CD8-positive, alpha-beta memory T cell (primary cell): ENCODE measurements at regions not wholly inside any gene's neighbourhood (a gene's known extent, or its start where the extent isn't known, plus 50 kb on each side); places are given as distances from the start of the nearest gene placed in this dataset.

Source experiments
- CTCF ChIA-PET: fragments of 350-600 bp; sonication (Branson Sonifier 250); formaldehyde crosslinking; loops from one replicate; lab custom pipeline; 2021; ENCODE audit warnings: antibody characterized with exemption; lab: Charles Lee
- POLR2A ChIA-PET: fragments of 350-600 bp; sonication (Branson Sonifier 250); formaldehyde crosslinking; loops from one replicate; lab custom pipeline; 2021; ENCODE audit warnings: antibody characterized with exemption; lab: Charles Lee
- DNase-seq, 5 donors: peaks; one replicate each; pipeline versions ENCODE4 v3.0.0 to v3.0.0-alpha.2; 2020 to 2022; ENCODE audit warnings: mixed read lengths in 1 of 5
- H3K27ac ChIP-seq: one replicate; pipeline ENCODE4 v1.7.0; 2013; ENCODE audit warnings: low read depth, mild to moderate bottlenecking, low read length, moderate library complexity
- H3K27me3 ChIP-seq: 2 replicates; pipeline ENCODE4 v1.7.0; 2013; ENCODE audit warnings: low read length, mild to moderate bottlenecking; ENCODE audit not compliant: insufficient read depth, poor library complexity, severe bottlenecking
- H3K36me3 ChIP-seq: 2 replicates; pipeline ENCODE4 v1.7.0; 2013; ENCODE audit warnings: mild to moderate bottlenecking, low read length, moderate library complexity; ENCODE audit not compliant: insufficient read depth
- H3K4me1 ChIP-seq: 2 replicates; pipeline ENCODE4 v1.7.0; 2013; ENCODE audit warnings: mild to moderate bottlenecking, low read length, moderate library complexity; ENCODE audit not compliant: insufficient read depth
- H3K4me3 ChIP-seq: 2 replicates; pipeline ENCODE4 v1.7.0; 2013; ENCODE audit warnings: mild to moderate bottlenecking, low read length
- H3K9me3 ChIP-seq: 2 replicates; pipeline ENCODE4 v1.7.0; 2013; ENCODE audit warnings: mild to moderate bottlenecking, low read length
- H3K27ac Mint-ChIP-seq, 8 donors: one replicate each; pipeline ENCODE4 v1.8.0; 2020 to 2021; ENCODE audit warnings: mixed read lengths in 8 of 8, mild to moderate bottlenecking in 6 of 8, inconsistent platforms in 3 of 8, moderate library complexity in 3 of 8
- H3K27me3 Mint-ChIP-seq, 2 donors: one replicate each; pipeline ENCODE4 v1.8.0; 2020 to 2021; ENCODE audit warnings: mixed read lengths in 2 of 2, mild to moderate bottlenecking in 1 of 2, moderate library complexity in 1 of 2
- H3K36me3 Mint-ChIP-seq, 3 donors: one replicate each; pipeline ENCODE4 v1.8.0; 2020 to 2021; ENCODE audit warnings: mixed read lengths in 3 of 3, inconsistent platforms in 1 of 3, mild to moderate bottlenecking in 1 of 3
- H3K4me1 Mint-ChIP-seq, 3 donors: one replicate each; pipeline ENCODE4 v1.8.0; 2020 to 2021; ENCODE audit warnings: mixed read lengths in 3 of 3, inconsistent platforms in 1 of 3, mild to moderate bottlenecking in 1 of 3
- H3K4me3 Mint-ChIP-seq, 7 donors: one replicate each; pipeline ENCODE4 v1.8.0; 2020 to 2021; ENCODE audit warnings: mixed read lengths in 7 of 7, mild to moderate bottlenecking in 6 of 7, moderate library complexity in 4 of 7, inconsistent platforms in 2 of 7
- H3K9me3 Mint-ChIP-seq, 5 donors: one replicate each; pipeline ENCODE4 v1.8.0; 2020 to 2022; ENCODE audit warnings: mixed read lengths in 5 of 5, mild to moderate bottlenecking in 3 of 5, moderate library complexity in 2 of 5, inconsistent platforms in 1 of 5

- Mint-ChIP-seq H3K4me3 (no peak overlapping the region), H3K36me3 (peaks cover 0 to 7% (median 0%) of the 10 kb centered on the region in 3 donors)
Observed at GRCh38 chr3:59267021-59267420, 217.2 kb upstream of the CFAP20DC start.

GRCh38 chr3:59266551-59266950 is 216.7 kb upstream of the CFAP20DC start:
- H3K36me3 ChIP-seq: no peaks in the 10 kb centered on the region
- H3K4me1 Mint-ChIP-seq: no peaks in the 10 kb centered on the region
- DNase-seq: no peak
- ChIA-PET CTCF (no interaction called here), POLR2A (no interaction called here)
- H3K9me3 ChIP-seq: no peaks in the 10 kb centered on the region
- no peak overlapping the region for H3K27ac Mint-ChIP-seq
- H3K9me3 Mint-ChIP-seq: peaks cover 0 to 4% (median 4%) of the 10 kb centered on the region in 5 donors
- peaks cover 0 to 7% (median 0%) of the 10 kb centered on the region in 3 donors for H3K36me3 Mint-ChIP-seq
- H3K27me3 ChIP-seq: no peaks in the 10 kb centered on the region
- no peaks in the 10 kb centered on the region for H3K4me1 ChIP-seq
- H3K27me3 Mint-ChIP-seq: no peaks in the 10 kb centered on the region
- no peak overlapping the region for H3K4me3 ChIP-seq
- H3K4me3 Mint-ChIP-seq: no peak overlapping the region
- H3K27ac ChIP-seq: no peak overlapping the region

More at GRCh38 chr3:59267021-59267420, 217.2 kb upstream of the CFAP20DC start:
- Mint-ChIP-seq H3K4me1 (no peaks in the 10 kb centered on the region), H3K9me3 (peaks cover 0 to 4% (median 4%) of the 10 kb centered on the region in 5 donors), H3K27me3 (no peaks in the 10 kb centered on the region), H3K27ac (no peak overlapping the region)
- Histone ChIP-seq H3K27ac (no peak overlapping the region), H3K36me3 (no peaks in the 10 kb centered on the region), H3K4me1 (no peaks in the 10 kb centered on the region), H3K4me3 (no peak overlapping the region), H3K9me3 (no peaks in the 10 kb centered on the region), H3K27me3 (no peaks in the 10 kb centered on the region)
- ChIA-PET CTCF (no interaction called here), POLR2A (no interaction called here)
- DNase-seq: no peak

DNA sequence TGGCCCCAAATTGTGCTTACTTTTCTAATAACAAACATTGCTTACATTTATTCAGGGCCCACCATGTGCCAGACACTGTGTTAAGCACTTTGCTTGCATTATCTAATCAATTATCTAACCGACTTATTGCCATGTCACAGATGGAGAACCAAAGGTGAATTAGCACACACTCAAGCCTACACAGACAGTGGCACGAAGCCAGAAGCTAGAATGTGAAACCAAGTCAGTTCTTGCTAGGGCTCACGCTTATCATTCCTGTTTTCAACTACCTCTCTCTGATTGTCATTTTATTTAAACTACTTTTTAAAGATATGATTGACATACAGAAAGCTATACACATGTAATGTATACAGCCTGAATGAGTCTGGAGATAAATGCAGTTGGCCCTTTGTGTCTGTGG is 215.7 kb upstream of the CFAP20DC start:
- H3K27me3 Mint-ChIP-seq: no peaks in the 10 kb centered on the region
- peaks cover 0 to 7% (median 0%) of the 10 kb centered on the region in 3 donors for H3K36me3 Mint-ChIP-seq
- Histone ChIP-seq H3K27me3 (no peaks in the 10 kb centered on the region), H3K9me3 (no peaks in the 10 kb centered on the region), H3K4me3 (no peak overlapping the region), H3K4me1 (no peaks in the 10 kb centered on the region), H3K27ac (no peak overlapping the region), H3K36me3 (no peaks in the 10 kb centered on the region)
- ChIA-PET CTCF (interaction anchor here (1.0 kb wide), 1 partner anchor 11 kb away, joined by 4 read pairs; no protein-coding TSS in a partner anchor), POLR2A (no interaction called here)
- H3K27ac Mint-ChIP-seq: no peak overlapping the region
- H3K9me3 Mint-ChIP-seq: peaks cover 0 to 4% (median 4%) of the 10 kb centered on the region in 5 donors
- H3K4me3 Mint-ChIP-seq: no peak overlapping the region
- H3K4me1 Mint-ChIP-seq: no peaks in the 10 kb centered on the region
- no peak for DNase-seq

DNA sequence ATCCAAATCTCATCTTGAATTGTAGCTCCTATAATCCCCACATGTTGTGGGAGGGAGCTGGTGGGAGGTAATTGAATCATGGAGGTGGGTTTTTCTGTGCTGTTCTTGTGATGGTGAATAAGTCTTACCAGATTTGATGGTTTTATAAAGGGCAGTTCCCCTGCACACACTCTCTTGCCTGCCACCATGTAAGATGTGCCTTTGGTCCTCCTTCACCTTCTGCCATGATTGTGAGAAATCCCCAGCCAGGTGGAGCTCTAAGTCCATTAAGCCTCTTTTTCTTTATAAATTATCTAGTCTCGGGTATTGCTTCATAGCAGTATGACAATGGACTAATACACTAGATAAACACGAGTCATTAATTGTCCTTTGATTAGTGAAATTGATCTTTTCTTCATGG is 214.5 kb upstream of the CFAP20DC start:
- Mint-ChIP-seq H3K27me3 (no peaks in the 10 kb centered on the region), H3K27ac (no peak overlapping the region), H3K4me3 (no peak overlapping the region), H3K36me3 (peaks cover 0 to 7% (median 0%) of the 10 kb centered on the region in 3 donors), H3K4me1 (no peaks in the 10 kb centered on the region), H3K9me3 (peaks cover 0 to 4% (median 4%) of the 10 kb centered on the region in 5 donors)
- Histone ChIP-seq H3K36me3 (no peaks in the 10 kb centered on the region), H3K4me3 (no peak overlapping the region), H3K27me3 (no peaks in the 10 kb centered on the region), H3K4me1 (no peaks in the 10 kb centered on the region), H3K9me3 (no peaks in the 10 kb centered on the region), H3K27ac (no peak overlapping the region)
- DNase-seq: no peak
- ChIA-PET POLR2A (no interaction called here), CTCF (interaction anchor here (1.0 kb wide), 1 partner anchor 10 kb away, joined by 4 read pairs; no protein-coding TSS in a partner anchor)

DNA sequence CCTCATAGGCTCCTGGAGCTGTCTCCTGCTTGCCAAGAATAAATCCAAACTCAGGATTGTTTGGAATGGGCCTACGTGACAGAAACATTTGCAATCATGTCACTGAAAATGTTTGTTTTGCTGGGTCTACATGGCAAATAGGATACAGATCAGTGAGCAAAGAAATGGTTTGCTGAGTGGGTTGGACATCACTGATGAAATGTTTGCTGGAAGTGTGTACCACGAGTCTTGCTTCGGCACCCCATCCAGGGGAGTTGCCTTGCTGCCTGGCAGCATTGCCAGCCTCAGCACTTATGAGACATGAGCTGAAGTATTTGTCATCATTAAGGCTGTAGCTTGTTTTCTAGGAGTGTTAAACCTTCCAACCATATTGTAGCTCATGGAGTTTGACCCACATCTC is 213.3 kb upstream of the CFAP20DC start:
- Mint-ChIP-seq H3K27ac (no peak overlapping the region), H3K36me3 (peaks cover 0 to 7% (median 0%) of the 10 kb centered on the region in 3 donors), H3K4me1 (no peaks in the 10 kb centered on the region), H3K9me3 (peaks cover 0 to 4% (median 4%) of the 10 kb centered on the region in 5 donors), H3K27me3 (no peaks in the 10 kb centered on the region), H3K4me3 (no peak overlapping the region)
- H3K27ac ChIP-seq: no peak overlapping the region
- H3K27me3 ChIP-seq: no peaks in the 10 kb centered on the region
- ChIA-PET CTCF (no interaction called here), POLR2A (no interaction called here)
- no peaks in the 10 kb centered on the region for H3K4me1 ChIP-seq
- no peaks in the 10 kb centered on the region for H3K9me3 ChIP-seq
- DNase-seq: no peak
- no peak overlapping the region for H3K4me3 ChIP-seq
- H3K36me3 ChIP-seq: no peaks in the 10 kb centered on the region

- H3K36me3 Mint-ChIP-seq: peaks cover 0 to 7% (median 0%) of the 10 kb centered on the region in 3 donors
- H3K4me3 Mint-ChIP-seq: no peak overlapping the region
- POLR2A ChIA-PET: no interaction called here
- DNase-seq: no peak
- Histone ChIP-seq H3K9me3 (no peaks in the 10 kb centered on the region), H3K27ac (no peak overlapping the region), H3K36me3 (no peaks in the 10 kb centered on the region), H3K27me3 (no peaks in the 10 kb centered on the region), H3K4me3 (no peak overlapping the region), H3K4me1 (no peaks in the 10 kb centered on the region)
- H3K9me3 Mint-ChIP-seq: peaks cover 0 to 4% (median 4%) of the 10 kb centered on the region in 5 donors
- CTCF ChIA-PET: no interaction called here
- no peaks in the 10 kb centered on the region for H3K27me3 Mint-ChIP-seq
- no peak overlapping the region for H3K27ac Mint-ChIP-seq
- no peaks in the 10 kb centered on the region for H3K4me1 Mint-ChIP-seq
Observed at GRCh38 chr3:59262076-59262498, 212.3 kb upstream of the CFAP20DC start.

GRCh38 chr3:59261009-59261408 is 211.2 kb upstream of the CFAP20DC start:
- no peaks in the 10 kb centered on the region for H3K27me3 ChIP-seq
- H3K4me3 Mint-ChIP-seq: no peak overlapping the region
- ChIA-PET POLR2A (no interaction called here), CTCF (no interaction called here)
- H3K36me3 Mint-ChIP-seq: peaks cover 0 to 7% (median 0%) of the 10 kb centered on the region in 3 donors
- no peak overlapping the region for H3K27ac ChIP-seq
- no peaks in the 10 kb centered on the region for H3K4me1 ChIP-seq
- no peaks in the 10 kb centered on the region for H3K4me1 Mint-ChIP-seq
- peaks cover 0 to 4% (median 4%) of the 10 kb centered on the region in 5 donors for H3K9me3 Mint-ChIP-seq
- no peaks in the 10 kb centered on the region for H3K27me3 Mint-ChIP-seq
- H3K4me3 ChIP-seq: no peak overlapping the region
- H3K9me3 ChIP-seq: no peaks in the 10 kb centered on the region
- DNase-seq: no peak
- no peak overlapping the region for H3K27ac Mint-ChIP-seq
- H3K36me3 ChIP-seq: no peaks in the 10 kb centered on the region

- Histone ChIP-seq H3K36me3 (no peaks in the 10 kb centered on the region), H3K4me3 (no peak overlapping the region), H3K9me3 (no peaks in the 10 kb centered on the region), H3K27me3 (no peaks in the 10 kb centered on the region), H3K27ac (no peak overlapping the region), H3K4me1 (no peaks in the 10 kb centered on the region)
- CTCF ChIA-PET: no interaction called here
- Mint-ChIP-seq H3K27ac (no peak overlapping the region), H3K9me3 (peaks cover 0 to under 1% (median 0%) of the 10 kb centered on the region in 5 donors), H3K4me3 (no peak overlapping the region), H3K27me3 (no peaks in the 10 kb centered on the region), H3K4me1 (no peaks in the 10 kb centered on the region), H3K36me3 (no peaks in the 10 kb centered on the region)
- POLR2A ChIA-PET: no interaction called here
- no peak for DNase-seq
Observed at GRCh38 chr3:59258550-59259260, 208.9 kb upstream of the CFAP20DC start.
